ENCODE measurements at regions not wholly inside any gene's neighbourhood (a gene's known extent, or its start where the extent isn't known, plus 50 kb on each side); places are given as distances from the start of the nearest gene placed in this dataset.
A peak's percentile ranks its signal among the peaks of the same experiment; 100 is the strongest.
"Not testable (repeated sequence)": the region's sequence is repeated elsewhere in the genome, so short reads cannot be mapped to it uniquely, and the experiment has no call there.

- DNase-seq (ENCODE audit: low read depth) = peak; percentile 63
- H3K4me3 ChIP-seq (ENCODE audit: low read length) = peak overlapping the region; percentile 31
- TF ChIP-seq CTCF (conservative IDR thresholded peaks at IDR 0.05; ENCODE audit: low read length) = no peak
Measured at GRCh38 chr20:50450881-50451752, 59.1 kb upstream of the PTPN1 start.

GRCh38 chr20:50451792-50452425, 58.3 kb upstream of the PTPN1 start:
- not testable (repeated sequence) for H3K4me3 ChIP-seq (ENCODE audit: low read length)

GRCh38 chr20:50453533-50454244, 56.5 kb upstream of the PTPN1 start:
- DNase-seq (ENCODE audit: low read depth) = no peak
- no peak for TF ChIP-seq CTCF (conservative IDR thresholded peaks at IDR 0.05; ENCODE audit: low read length)
- no peak overlapping the region for H3K4me3 ChIP-seq (ENCODE audit: low read length)

More at GRCh38 chr20:50451792-50452425, 58.3 kb upstream of the PTPN1 start:
- DNase-seq (ENCODE audit: low read depth) = not testable (repeated sequence)

GRCh38 chr20:50455245-50455644, 54.9 kb upstream of the PTPN1 start:
- DNase-seq (ENCODE audit: low read depth); H3K4me3 ChIP-seq (ENCODE audit: low read length): not testable (repeated sequence)

GRCh38 chr20:50455656-50456451, 54.3 kb upstream of the PTPN1 start:
- DNase-seq (ENCODE audit: low read depth) = no peak
- H3K4me3 ChIP-seq (ENCODE audit: low read length) = no peak overlapping the region
- TF ChIP-seq CTCF (conservative IDR thresholded peaks at IDR 0.05; ENCODE audit: low read length) = no peak

GRCh38 chr20:50456452-50457324, 53.5 kb upstream of the PTPN1 start:
- no peak for DNase-seq (ENCODE audit: low read depth)
- no peak overlapping the region for H3K4me3 ChIP-seq (ENCODE audit: low read length)
- no peak for TF ChIP-seq CTCF (conservative IDR thresholded peaks at IDR 0.05; ENCODE audit: low read length)

GRCh38 chr20:50459124-50459918, 50.9 kb upstream of the PTPN1 start:
- no peak for TF ChIP-seq CTCF (conservative IDR thresholded peaks at IDR 0.05; ENCODE audit: low read length)
- no peak overlapping the region for H3K4me3 ChIP-seq (ENCODE audit: low read length)
- no peak for DNase-seq (ENCODE audit: low read depth)

Measured in AG10803 (cell line).